ENCODE measurements at regions not wholly inside any gene's neighbourhood (a gene's known extent, or its start where the extent isn't known, plus 50 kb on each side); places are given as distances from the start of the nearest gene placed in this dataset.

- no peak for FAIRE-seq
- in situ Hi-C loops (cut with MboI) = no loop called here
Measured at GRCh38 chr10:4538016-4538415, 288.0 kb upstream of the AKR1E2 start.

More at GRCh38 chr10:4538016-4538415, 288.0 kb upstream of the AKR1E2 start:
- ChIA-PET CTCF (ENCODE audit: low intra/inter-chr PET ratio) (no interaction called here), POLR2A (no interaction called here)
- no peaks in the 10 kb centered on the region for H3K79me2 ChIP-seq (ENCODE audit: control insufficient read depth, insufficient read depth, low read length)
- DNase-seq (ENCODE audit: extremely low read depth in 1 of 4, low spot score in 3 of 4) = no peak
- ATAC-seq = no peak
- TF ChIP-seq CLOCK (CRISPR knock-in tag; IDR thresholded peaks at IDR 0.05; ENCODE audit: borderline replicate concordance) = no peak
- TF ChIP-seq HCFC1 (IDR thresholded peaks at IDR 0.05; ENCODE audit: low read depth, low read length) = no peak
- TF ChIP-seq MTF1 (CRISPR knock-in tag; IDR thresholded peaks at IDR 0.05; ENCODE audit: borderline replicate concordance) = no peak
- no peak for TF ChIP-seq ZNF77 (CRISPR knock-in tag; IDR thresholded peaks at IDR 0.05)
- TF ChIP-seq HDGF (IDR thresholded peaks at IDR 0.05) = no peak
- TF ChIP-seq STAG1 (CRISPR knock-in tag; IDR thresholded peaks at IDR 0.05; ENCODE audit: borderline replicate concordance) = no peak
- no peak for TF ChIP-seq GATAD2A (IDR thresholded peaks at IDR 0.05)
- no peak for TF ChIP-seq POLR2B (IDR thresholded peaks at IDR 0.05; ENCODE audit: low read depth, partially characterized antibody)
- TF ChIP-seq TFE3 (CRISPR knock-in tag; IDR thresholded peaks at IDR 0.05) = no peak
- no peak for TF ChIP-seq RCOR1 (IDR thresholded peaks at IDR 0.05; ENCODE audit: borderline replicate concordance in 1 of 2, low read depth in 2 of 2, low read length in 2 of 2)
- TF ChIP-seq NUFIP1 (IDR thresholded peaks at IDR 0.05; ENCODE audit: partially characterized antibody) = no peak
- no peak for TF ChIP-seq ZBTB12 (CRISPR knock-in tag; IDR thresholded peaks at IDR 0.05)
- TF ChIP-seq NR2F6 (CRISPR knock-in tag; IDR thresholded peaks at IDR 0.05) = no peak
- TF ChIP-seq FOXM1 (IDR thresholded peaks at IDR 0.05; ENCODE audit: low read depth) = no peak
- no peak for TF ChIP-seq FOXM1 (CRISPR knock-in tag; IDR thresholded peaks at IDR 0.05; ENCODE audit: low read depth)
- TF ChIP-seq TEAD2 (tag; IDR thresholded peaks at IDR 0.05) = no peak
- 0% methylated on average over 4 of the region's 4 CpGs for WGBS (ENCODE audit: insufficient coverage, low coverage, missing lambda C conversion rate)
- no peaks in the 10 kb centered on the region; the same call in 1 of the 2 replicates for H3K9me3 ChIP-seq (replicated peaks; ENCODE audit: control insufficient read depth, insufficient read depth, low read depth, low read length)
- no peaks in the 10 kb centered on the region for H3K9me1 ChIP-seq (ENCODE audit: control insufficient read depth, insufficient read depth, low read length)
- H4K20me1 ChIP-seq (replicated peaks; ENCODE audit: control insufficient read depth, insufficient read depth, low read length) = no peaks in the 10 kb centered on the region
- H3K4me3 ChIP-seq = no peak overlapping the region
- no peak overlapping the region for H3K4me2 ChIP-seq (ENCODE audit: insufficient read depth, low read length)
- intact Hi-C loops (cut with micrococcal nuclease) = no loop called here
- no TSS peak for BruUV-seq (replicated peaks)
- H3K9ac ChIP-seq (ENCODE audit: insufficient read depth in 1 of 2, low read depth in 2 of 2, low read length in 2 of 2) = no peak overlapping the region
- H2AFZ ChIP-seq (ENCODE audit: low read depth, low read length) = no peak overlapping the region
- H3K27ac ChIP-seq (ENCODE audit: extremely low read depth, low read depth, low read length) = no peak overlapping the region
- H3K27me3 ChIP-seq (ENCODE audit: control insufficient read depth in 2 of 2, insufficient read depth in 2 of 2, low read length in 2 of 2) = peaks cover 0 to 6% of the 10 kb centered on the region in 2 experiments; a peak in 2 of 5 replicates
- H3K36me3 ChIP-seq (ENCODE audit: control insufficient read depth, insufficient read depth, low read length) = no peaks in the 10 kb centered on the region
- H3K4me1 ChIP-seq (replicated peaks in 1 of 2; ENCODE audit: control insufficient read depth in 2 of 2, insufficient read depth in 2 of 2, low read length in 2 of 2) = no peaks in the 10 kb centered on the region

All from K562 (cell line).